ENCODE measurements at regions not wholly inside any gene's neighbourhood (a gene's known extent, or its start where the extent isn't known, plus 50 kb on each side); places are given as distances from the start of the nearest gene placed in this dataset.

DNA sequence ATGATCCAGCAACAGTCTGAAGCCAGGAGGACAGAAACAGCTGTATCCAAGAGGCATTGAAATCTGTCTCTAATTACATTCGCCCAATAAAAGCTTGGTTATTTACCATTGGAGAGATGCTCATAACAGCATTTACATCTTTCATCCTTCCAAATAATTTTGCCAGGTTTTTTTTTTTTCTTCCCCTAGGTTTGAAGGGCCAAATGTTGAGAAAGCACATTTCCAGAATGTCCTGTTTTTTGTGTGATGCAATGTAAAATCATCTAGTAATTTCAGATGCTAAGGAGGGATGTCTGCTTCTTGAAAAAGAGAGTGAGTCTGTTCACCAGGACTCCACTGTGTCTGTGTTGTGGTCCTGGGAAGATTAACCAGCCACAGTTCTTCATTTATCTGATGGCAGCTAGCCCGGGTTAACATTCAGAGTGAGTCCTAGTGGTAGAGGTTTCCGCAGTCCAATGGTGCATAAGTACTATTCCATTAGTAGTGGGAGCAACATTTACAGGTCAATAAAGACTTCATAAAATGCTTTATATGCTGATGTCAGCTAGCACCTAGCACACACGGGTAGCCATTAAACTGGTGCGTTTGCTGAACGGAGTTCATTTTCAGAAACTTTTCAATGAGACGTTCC lies 406.8 kb downstream of the STIM2 start:
- DNase-seq (ENCODE audit: low read depth in 3 of 3), result no peak

DNA sequence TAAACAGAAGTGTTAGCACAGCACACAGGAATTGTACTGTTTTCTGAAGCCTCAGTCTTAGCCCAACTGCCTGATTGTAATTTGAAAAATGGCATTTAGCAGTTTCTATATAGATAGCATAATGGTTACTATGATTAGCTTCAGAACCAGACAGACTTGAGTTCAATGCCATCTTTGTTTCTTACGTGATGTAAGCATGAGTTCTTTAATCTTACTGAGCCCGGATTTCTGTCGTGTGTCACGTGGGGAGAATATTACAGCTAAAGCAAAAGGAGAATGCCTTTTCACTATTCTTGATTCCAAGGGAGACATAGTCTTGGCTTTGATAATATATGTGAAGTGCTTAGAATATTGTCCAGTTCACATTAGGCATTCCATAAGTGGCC lies 407.3 kb downstream of the STIM2 start:
- no peak for DNase-seq (ENCODE audit: low read depth in 3 of 3)

DNA sequence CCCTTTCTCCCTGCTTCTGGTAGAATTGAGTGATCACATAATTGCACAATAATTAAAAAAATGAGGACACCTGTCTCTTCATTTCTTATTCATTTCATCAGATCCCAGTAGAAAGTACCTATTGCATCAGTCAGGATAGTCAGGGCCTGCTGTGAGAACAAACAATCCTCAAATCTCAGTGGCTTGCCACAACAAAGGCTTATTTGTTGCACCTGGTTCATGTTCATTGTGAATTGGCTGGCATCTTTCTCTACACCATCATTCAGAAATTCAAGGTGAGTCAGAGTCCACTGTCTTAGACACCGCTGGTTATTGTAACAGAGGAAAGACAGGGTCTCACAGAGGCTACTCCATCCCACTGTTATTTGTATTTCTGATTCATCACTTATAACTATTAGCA lies 409.8 kb downstream of the STIM2 start:
- DNase-seq (ENCODE audit: low read depth in 3 of 3), result no peak

- DNase-seq (ENCODE audit: low read depth in 3 of 3), result no peak
These were observed 410.9 kb downstream of the STIM2 start for GRCh38 chr4:27271555-27271954.

- no peak for DNase-seq (ENCODE audit: low read depth in 3 of 3)
These were observed 411.6 kb downstream of the STIM2 start for GRCh38 chr4:27272217-27272616.

- DNase-seq (ENCODE audit: low read depth in 3 of 3), result no peak
These were observed 415.8 kb downstream of the STIM2 start for GRCh38 chr4:27276307-27277073.

DNA sequence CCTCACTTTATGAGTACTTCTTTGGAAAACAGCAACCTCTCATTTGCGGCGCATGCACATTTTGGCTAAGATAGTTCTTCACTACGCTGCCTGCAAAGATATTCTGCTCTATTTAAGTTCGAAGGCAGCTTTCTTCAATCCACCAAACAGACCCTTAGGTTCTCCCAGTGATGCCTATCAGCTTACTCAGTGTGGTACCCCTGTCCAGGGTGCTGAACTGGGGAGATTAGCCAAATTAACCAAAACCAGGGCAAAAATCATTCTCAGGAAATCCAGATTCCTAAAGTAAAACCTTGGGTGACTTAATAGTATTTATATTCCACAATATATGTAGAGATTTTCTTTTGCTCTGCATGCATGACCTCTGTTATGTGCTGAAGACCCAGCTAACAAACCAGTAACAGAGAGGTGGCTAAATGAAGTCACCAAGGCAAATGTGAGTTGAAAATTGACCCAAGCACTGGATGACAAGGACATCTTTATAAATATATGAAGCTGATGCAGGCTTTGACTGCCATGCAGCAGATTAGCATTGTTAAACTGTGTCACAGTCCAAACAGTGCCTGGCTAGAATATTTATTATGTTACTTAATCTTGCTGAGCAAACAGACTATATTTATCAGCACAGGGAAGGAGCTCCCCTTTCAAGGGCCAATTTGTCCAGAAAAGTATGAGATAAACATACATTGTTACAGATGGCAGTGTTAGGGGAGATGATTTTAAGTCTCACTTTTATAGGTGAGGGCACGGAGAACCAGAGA lies 418.2 kb downstream of the STIM2 start:
- DNase-seq (ENCODE audit: low read depth in 3 of 3), result no peak

DNA sequence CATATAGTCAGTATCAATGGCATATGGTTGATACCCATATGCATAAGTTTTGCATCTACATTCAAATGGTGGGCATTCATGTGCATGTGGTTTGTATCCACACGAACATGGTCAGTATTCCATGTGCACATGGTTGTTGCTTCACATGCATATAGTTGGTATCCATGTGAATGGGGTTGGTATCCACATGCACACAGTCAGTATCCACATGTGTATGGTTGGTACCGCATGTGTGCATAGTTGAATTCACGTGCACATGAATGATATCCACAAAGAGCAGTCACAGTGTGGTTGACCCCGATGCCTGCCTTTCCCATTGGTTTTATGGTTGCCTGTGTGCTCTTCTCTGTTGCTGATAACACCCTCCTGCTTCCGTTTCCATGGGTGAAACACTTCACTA lies 427.9 kb downstream of the STIM2 start:
- DNase-seq (ENCODE audit: low read depth in 3 of 3), result no peak

DNA sequence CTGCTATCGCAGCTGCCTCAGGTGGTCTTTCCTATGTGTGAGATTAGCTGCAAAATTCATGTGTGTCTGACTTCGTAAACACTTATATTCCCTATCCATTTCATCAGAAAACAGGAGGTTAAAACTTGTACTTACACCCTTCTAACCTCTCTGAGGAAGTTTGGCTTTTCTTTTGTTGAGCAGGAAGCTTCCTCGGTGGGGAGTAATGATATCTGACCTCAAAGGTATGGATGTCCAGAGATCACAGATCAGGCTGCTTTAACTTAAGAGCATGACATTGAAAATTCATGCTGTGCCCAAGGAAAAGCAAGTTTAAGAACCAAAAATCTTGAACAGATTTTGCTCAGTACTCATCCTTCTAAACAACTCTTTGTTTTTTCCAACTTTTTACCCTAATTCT lies 429.1 kb downstream of the STIM2 start:
- DNase-seq (ENCODE audit: low read depth in 3 of 3), result no peak

DNA sequence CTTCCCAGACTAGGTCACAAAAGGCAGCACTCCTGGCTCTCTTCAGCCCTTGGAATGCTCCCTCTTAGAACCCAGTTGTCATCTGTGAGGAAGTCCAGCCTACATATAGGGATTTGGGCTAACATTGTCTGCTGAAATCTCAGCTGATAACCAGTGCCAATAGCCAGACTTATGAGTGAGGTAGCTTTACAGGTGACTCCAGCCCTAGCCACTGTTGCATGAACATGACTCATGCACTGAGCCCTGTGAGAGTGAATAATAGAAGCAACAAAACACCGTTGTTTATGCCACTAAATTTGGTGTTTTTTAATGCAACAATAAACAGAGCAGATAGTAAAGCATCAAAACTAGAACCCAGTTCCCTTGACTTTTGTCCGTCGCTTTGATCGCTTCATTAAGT lies 433.2 kb downstream of the STIM2 start:
- DNase-seq (ENCODE audit: low read depth in 3 of 3), result no peak

GRCh38 chr4:27304751-27305150 lies 444.1 kb downstream of the STIM2 start:
- DNase-seq (ENCODE audit: low read depth in 3 of 3), result no peak

DNA sequence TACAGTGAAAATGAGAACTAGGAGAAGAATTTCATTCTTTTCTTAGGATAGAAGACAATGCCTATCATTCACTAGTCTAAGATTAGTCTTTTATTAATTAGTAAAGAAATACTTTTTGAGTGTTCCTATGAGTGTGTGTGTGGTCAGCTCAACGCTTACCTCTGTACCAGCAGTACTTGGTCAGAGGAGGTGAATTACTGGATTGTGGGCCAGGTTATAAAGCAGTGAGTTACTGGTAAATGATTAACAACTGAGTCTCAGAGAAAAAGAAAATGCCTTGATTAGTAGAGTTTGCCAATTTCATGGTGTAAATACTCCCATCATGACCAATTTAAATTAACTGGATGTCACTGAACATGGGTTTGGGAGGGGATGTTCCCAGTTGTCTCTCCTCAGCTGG lies 444.6 kb downstream of the STIM2 start:
- no peak for DNase-seq (ENCODE audit: low read depth in 3 of 3)

- no peak for DNase-seq (ENCODE audit: low read depth in 3 of 3)
These were observed 447.7 kb downstream of the STIM2 start for GRCh38 chr4:27308379-27308778.

- no peak for DNase-seq (ENCODE audit: low read depth in 3 of 3)
These were observed 455.0 kb downstream of the STIM2 start for GRCh38 chr4:27315625-27316024.

DNA sequence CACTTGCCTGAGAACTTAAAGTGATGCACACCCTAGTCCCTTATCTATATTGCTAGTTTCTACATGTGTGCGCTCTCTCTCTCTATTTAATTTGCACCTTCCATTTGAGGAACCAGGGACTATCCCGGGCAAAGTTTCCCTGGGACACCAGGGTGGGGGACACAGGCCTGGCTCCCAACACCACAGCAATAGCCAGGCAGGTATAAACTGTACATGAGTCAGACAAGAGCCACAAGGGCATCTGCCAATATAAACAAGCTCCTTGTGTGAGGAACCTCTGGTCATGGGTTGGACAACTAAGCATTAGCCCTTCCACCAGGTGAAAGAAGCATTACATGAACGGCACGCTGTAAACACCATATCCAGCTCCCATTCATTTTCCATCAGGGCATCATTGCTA lies 455.5 kb downstream of the STIM2 start:
- no peak for DNase-seq (ENCODE audit: low read depth in 3 of 3)

- DNase-seq (ENCODE audit: low read depth in 3 of 3), result peak in 1 of 3 experiments; percentile 7
These were observed 458.1 kb downstream of the STIM2 start for GRCh38 chr4:27318740-27319139.

DNA sequence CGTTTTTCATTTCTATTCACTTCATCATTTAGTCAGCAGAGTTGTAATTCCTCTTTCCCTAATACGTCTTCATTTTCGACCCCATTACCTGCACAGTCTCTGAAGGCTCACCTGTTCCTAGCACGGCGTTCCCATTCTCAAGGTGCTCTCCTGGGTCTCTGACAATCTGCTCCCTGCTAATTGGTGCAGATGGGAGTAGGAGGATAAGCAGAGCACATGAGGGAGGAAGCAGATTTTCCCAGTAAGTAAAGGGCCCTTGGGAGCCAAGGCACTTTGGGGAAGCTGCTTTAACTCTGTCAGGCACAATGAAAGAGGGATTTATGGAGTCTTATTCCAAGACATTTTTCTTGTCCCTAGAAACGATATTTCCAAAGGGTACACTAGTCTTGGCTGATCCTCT lies 466.4 kb downstream of the STIM2 start:
- DNase-seq (ENCODE audit: low read depth in 3 of 3), result no peak

DNA sequence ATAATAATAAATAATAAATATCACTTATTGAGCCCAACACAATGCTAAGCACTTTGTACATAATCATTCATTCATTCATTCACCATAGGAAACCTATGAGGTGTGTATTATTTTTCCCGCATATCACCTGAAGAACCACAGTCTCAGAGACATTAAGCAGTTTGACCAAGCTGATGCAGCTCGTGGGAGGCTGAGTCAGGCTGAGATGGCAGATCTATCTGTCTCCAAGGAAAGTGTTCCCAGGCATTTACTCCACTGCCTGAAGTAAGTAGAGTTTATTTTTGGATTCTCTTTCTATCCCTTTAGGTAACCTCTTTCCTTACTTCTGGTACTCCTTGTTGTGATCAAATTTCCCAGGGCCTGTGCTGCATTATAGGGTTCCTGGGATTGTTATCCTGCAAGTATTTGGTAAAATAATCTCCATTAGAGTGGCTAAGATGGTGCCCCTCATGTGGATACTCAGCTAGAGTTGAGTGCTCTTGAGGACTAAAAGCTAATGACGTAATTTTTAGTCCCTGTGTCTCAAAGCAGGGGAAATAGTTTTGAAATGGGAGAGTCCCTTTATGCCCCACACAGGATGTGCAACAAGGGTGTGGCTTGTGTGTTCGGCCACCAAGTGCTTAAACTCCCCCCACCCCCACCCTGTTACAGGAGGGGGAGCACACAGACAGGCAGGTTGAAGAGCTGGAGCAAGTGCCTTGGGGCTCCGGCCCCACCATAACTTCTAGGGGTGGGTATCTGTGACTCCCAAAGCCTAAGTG lies 467.0 kb downstream of the STIM2 start:
- no peak for DNase-seq (ENCODE audit: low read depth in 3 of 3)

DNA sequence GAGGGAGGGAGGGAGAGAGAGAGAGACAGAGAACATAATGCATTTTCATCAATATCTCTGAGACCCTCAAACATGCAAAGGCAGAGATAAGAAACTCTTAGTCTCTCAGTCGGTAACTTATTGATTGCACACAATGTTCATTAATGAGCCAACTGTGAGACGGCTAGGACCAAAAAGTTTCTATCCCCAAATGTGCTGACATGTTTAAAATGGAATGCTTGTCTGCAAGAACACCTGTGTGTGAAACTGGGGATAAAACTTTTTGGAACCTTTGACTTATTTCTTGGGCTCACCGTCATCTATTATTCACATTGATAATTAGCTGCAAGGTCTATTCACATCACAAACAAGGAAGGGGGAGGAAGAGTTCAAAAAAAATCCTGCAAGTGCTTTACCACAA lies 477.9 kb downstream of the STIM2 start:
- no peak for DNase-seq (ENCODE audit: low read depth in 3 of 3)

DNA sequence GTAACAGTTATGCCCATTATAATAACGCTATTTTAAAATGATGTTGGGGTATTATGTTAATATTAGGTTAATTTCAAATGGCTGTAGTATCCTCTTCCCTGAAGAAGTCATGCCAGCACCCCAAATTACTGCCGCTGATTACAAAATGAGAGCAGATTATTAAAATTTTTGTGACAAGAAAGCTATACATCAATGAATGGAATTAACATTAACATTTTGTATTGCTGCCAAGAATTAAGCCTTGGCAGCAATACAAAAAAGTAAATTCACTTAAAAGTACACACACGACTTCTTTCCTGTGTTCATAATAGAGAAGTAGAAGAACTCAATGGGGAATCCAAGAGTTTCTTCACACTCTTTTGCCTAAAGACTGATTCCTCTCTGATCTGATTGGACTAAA lies 482.8 kb downstream of the STIM2 start:
- no peak for DNase-seq (ENCODE audit: low read depth in 3 of 3)

DNA sequence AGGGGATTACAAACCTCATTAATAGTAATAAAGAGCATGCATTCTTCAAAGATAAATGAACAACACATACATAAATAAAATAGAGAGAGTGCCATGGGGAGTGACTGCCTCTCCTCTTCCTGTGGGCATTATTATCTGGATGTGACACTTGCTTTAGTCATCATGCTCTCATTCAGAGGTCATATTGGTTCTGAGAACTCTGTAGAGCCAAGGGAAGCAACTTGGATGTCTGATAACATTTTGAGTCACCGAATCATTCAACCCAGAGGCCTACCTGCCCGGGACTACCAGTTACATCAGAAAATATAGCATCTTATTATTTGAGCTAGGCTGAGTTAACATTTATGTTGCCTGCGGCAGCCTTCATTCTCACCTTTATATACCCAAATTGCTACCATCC lies 489.5 kb downstream of the STIM2 start:
- no peak for DNase-seq (ENCODE audit: low read depth in 3 of 3)

DNA sequence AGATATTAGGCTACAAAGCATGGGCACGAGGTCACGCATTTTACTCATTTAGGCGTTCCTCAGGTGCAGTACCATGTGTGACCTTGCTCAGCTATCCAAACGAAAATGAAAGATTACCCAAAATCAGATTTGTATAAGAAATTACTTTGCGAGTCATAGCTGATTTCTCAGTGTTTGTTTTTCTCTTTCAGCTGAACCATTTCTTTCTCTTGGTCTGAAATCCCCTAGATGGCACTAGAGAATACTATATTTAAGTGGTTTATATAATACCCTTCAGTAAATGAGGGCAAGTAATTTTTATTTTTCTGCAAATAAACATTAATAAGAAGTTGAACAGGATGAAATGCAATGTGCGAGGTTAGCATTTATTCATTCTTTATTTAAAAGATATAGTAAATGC lies 496.6 kb downstream of the STIM2 start:
- no peak for DNase-seq (ENCODE audit: low read depth in 3 of 3)
